ENCODE measurements at regions not wholly inside any gene's neighbourhood (a gene's known extent, or its start where the extent isn't known, plus 50 kb on each side); places are given as distances from the start of the nearest gene placed in this dataset.

GRCh38 chr12:43169115-43169681 lies 382.8 kb downstream of the ADAMTS20 start:
- Mint-ChIP-seq H3K27me3 (ENCODE audit: low read depth) (no peaks in the 10 kb centered on the region), H3K9me3 (peaks cover 5% of the 10 kb centered on the region; the same call in 1 of the 2 replicates), H3K27ac (no peak overlapping the region), H3K4me3 (no peak overlapping the region), H3K4me1 (no peaks in the 10 kb centered on the region), H3K36me3 (no peaks in the 10 kb centered on the region)
- DNase-seq (ENCODE audit: low spot score) (no peak), ATAC-seq (no peak)
- POLR2A ChIA-PET = no interaction called here
- CTCF ChIA-PET = no interaction called here
- TF ChIP-seq SMAD3 (CRISPR knock-in tag; IDR thresholded peaks at IDR 0.05; ENCODE audit: borderline replicate concordance) (no peak), TP53 (CRISPR knock-in tag; IDR thresholded peaks at IDR 0.05) (no peak), FOXP1 (CRISPR knock-in tag; IDR thresholded peaks at IDR 0.05; ENCODE audit: borderline replicate concordance) (no peak), JUN (CRISPR knock-in tag; IDR thresholded peaks at IDR 0.05) (no peak), NR3C1 (CRISPR knock-in tag; conservative IDR thresholded peaks at IDR 0.05; ENCODE audit: low read depth) (no peak), ELF4 (CRISPR knock-in tag; IDR thresholded peaks at IDR 0.05; ENCODE audit: low read depth) (no peak), AR (CRISPR knock-in tag; IDR thresholded peaks at IDR 0.05) (no peak), ZNF317 (CRISPR knock-in tag; IDR thresholded peaks at IDR 0.05; ENCODE audit: borderline replicate concordance, low read depth) (no peak), ZNF423 (CRISPR knock-in tag; IDR thresholded peaks at IDR 0.05) (no peak), CREM (CRISPR knock-in tag; IDR thresholded peaks at IDR 0.05) (no peak)
- TF ChIP-seq, protein P1, sequence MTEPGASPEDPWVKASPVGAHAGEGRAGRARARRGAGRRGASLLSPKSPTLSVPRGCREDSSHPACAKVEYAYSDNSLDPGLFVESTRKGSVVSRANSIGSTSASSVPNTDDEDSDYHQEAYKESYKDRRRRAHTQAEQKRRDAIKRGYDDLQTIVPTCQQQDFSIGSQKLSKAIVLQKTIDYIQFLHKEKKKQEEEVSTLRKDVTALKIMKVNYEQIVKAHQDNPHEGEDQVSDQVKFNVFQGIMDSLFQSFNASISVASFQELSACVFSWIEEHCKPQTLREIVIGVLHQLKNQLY (CRISPR knock-in tag; IDR thresholded peaks at IDR 0.05) = no peak
- TF ChIP-seq, protein P2, sequence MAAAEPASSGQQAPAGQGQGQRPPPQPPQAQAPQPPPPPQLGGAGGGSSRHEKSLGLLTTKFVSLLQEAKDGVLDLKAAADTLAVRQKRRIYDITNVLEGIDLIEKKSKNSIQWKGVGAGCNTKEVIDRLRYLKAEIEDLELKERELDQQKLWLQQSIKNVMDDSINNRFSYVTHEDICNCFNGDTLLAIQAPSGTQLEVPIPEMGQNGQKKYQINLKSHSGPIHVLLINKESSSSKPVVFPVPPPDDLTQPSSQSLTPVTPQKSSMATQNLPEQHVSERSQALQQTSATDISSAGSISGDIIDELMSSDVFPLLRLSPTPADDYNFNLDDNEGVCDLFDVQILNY (CRISPR knock-in tag; IDR thresholded peaks at IDR 0.05) = no peak
- TF ChIP-seq, protein P3, sequence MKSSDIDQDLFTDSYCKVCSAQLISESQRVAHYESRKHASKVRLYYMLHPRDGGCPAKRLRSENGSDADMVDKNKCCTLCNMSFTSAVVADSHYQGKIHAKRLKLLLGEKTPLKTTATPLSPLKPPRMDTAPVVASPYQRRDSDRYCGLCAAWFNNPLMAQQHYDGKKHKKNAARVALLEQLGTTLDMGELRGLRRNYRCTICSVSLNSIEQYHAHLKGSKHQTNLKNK (CRISPR knock-in tag; IDR thresholded peaks at IDR 0.05) = no peak
- TF ChIP-seq, protein P4, sequence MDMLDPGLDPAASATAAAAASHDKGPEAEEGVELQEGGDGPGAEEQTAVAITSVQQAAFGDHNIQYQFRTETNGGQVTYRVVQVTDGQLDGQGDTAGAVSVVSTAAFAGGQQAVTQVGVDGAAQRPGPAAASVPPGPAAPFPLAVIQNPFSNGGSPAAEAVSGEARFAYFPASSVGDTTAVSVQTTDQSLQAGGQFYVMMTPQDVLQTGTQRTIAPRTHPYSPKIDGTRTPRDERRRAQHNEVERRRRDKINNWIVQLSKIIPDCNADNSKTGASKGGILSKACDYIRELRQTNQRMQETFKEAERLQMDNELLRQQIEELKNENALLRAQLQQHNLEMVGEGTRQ (CRISPR knock-in tag; IDR thresholded peaks at IDR 0.05) = no peak

- no peaks in the 10 kb centered on the region for H3K27me3 Mint-ChIP-seq (ENCODE audit: low read depth)
- ChIA-PET POLR2A (no interaction called here), CTCF (no interaction called here)
- H3K4me3 Mint-ChIP-seq = no peak overlapping the region
- no peaks in the 10 kb centered on the region for H3K4me1 Mint-ChIP-seq
- no peaks in the 10 kb centered on the region for H3K36me3 Mint-ChIP-seq
- H3K9me3 Mint-ChIP-seq = peaks cover 5% of the 10 kb centered on the region; the same call in 1 of the 2 replicates
- ATAC-seq = no peak
- H3K27ac Mint-ChIP-seq = no peak overlapping the region
- DNase-seq (ENCODE audit: low spot score) = no peak
- TF ChIP-seq KAT7 (CRISPR knock-in tag; IDR thresholded peaks at IDR 0.05; ENCODE audit: borderline replicate concordance) = no peak
- TF ChIP-seq, protein P5, sequence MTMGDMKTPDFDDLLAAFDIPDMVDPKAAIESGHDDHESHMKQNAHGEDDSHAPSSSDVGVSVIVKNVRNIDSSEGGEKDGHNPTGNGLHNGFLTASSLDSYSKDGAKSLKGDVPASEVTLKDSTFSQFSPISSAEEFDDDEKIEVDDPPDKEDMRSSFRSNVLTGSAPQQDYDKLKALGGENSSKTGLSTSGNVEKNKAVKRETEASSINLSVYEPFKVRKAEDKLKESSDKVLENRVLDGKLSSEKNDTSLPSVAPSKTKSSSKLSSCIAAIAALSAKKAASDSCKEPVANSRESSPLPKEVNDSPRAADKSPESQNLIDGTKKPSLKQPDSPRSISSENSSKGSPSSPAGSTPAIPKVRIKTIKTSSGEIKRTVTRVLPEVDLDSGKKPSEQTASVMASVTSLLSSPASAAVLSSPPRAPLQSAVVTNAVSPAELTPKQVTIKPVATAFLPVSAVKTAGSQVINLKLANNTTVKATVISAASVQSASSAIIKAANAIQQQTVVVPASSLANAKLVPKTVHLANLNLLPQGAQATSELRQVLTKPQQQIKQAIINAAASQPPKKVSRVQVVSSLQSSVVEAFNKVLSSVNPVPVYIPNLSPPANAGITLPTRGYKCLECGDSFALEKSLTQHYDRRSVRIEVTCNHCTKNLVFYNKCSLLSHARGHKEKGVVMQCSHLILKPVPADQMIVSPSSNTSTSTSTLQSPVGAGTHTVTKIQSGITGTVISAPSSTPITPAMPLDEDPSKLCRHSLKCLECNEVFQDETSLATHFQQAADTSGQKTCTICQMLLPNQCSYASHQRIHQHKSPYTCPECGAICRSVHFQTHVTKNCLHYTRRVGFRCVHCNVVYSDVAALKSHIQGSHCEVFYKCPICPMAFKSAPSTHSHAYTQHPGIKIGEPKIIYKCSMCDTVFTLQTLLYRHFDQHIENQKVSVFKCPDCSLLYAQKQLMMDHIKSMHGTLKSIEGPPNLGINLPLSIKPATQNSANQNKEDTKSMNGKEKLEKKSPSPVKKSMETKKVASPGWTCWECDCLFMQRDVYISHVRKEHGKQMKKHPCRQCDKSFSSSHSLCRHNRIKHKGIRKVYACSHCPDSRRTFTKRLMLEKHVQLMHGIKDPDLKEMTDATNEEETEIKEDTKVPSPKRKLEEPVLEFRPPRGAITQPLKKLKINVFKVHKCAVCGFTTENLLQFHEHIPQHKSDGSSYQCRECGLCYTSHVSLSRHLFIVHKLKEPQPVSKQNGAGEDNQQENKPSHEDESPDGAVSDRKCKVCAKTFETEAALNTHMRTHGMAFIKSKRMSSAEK (CRISPR knock-in tag; IDR thresholded peaks at IDR 0.05; ENCODE audit: borderline replicate concordance) = no peak
- no peak for TF ChIP-seq NR3C1 (CRISPR knock-in tag; conservative IDR thresholded peaks at IDR 0.05; ENCODE audit: low read depth)
- no peak for TF ChIP-seq EMX1 (CRISPR knock-in tag; IDR thresholded peaks at IDR 0.05)
- no peak for TF ChIP-seq TEAD4 (CRISPR knock-in tag; IDR thresholded peaks at IDR 0.05)
- no peak for TF ChIP-seq ATF1 (CRISPR knock-in tag; IDR thresholded peaks at IDR 0.05)
- no peak for TF ChIP-seq HMGA2 (CRISPR knock-in tag; IDR thresholded peaks at IDR 0.05)
- no peak for TF ChIP-seq NFATC4 (CRISPR knock-in tag; IDR thresholded peaks at IDR 0.05)
- no peak for TF ChIP-seq NR2C2 (CRISPR knock-in tag; IDR thresholded peaks at IDR 0.05)
- TF ChIP-seq TCF7 (CRISPR knock-in tag; IDR thresholded peaks at IDR 0.05; ENCODE audit: low read depth) = no peak
- TF ChIP-seq IRF2 (CRISPR knock-in tag; IDR thresholded peaks at IDR 0.05; ENCODE audit: borderline replicate concordance, low read depth) = no peak
- TF ChIP-seq NFE2L1 (CRISPR knock-in tag; IDR thresholded peaks at IDR 0.05) = no peak
These were observed 384.3 kb downstream of the ADAMTS20 start for GRCh38 chr12:43167691-43168090.

All from WTC11 (cell line).